ENCODE measurements at regions not wholly inside any gene's neighbourhood (a gene's known extent, or its start where the extent isn't known, plus 50 kb on each side); places are given as distances from the start of the nearest gene placed in this dataset.
"Not testable (repeated sequence)": the region's sequence is repeated elsewhere in the genome, so short reads cannot be mapped to it uniquely, and the experiment has no call there.

GRCh38 chr10:128191847-128192246 lies 65.6 kb upstream of the MKI67 start:
- Histone ChIP-seq H3K9me2 (ENCODE audit: insufficient read depth) (no peaks in the 10 kb centered on the region), H3K79me2 (ENCODE audit: insufficient read depth, low read length) (no peaks in the 10 kb centered on the region), H3K27me3 (ENCODE audit: insufficient read depth, low read length) (peaks cover 29% of the 10 kb centered on the region), H3K27ac (ENCODE audit: low read depth, low read length) (no peak overlapping the region), H4K20me1 (ENCODE audit: insufficient read depth) (no peaks in the 10 kb centered on the region), H3K4me1 (ENCODE audit: control insufficient read depth in 1 of 2, insufficient read depth in 2 of 2, low read length in 2 of 2) (no peaks in the 10 kb centered on the region), H3K9ac (ENCODE audit: low read length) (no peak overlapping the region), H2AFZ (ENCODE audit: low read depth, low read length, poor library complexity, severe bottlenecking) (no peak overlapping the region), H3K4me2 (ENCODE audit: low read length) (no peak overlapping the region), H3K9me3 (ENCODE audit: control insufficient read depth in 1 of 2, insufficient read depth in 1 of 2, low read depth in 1 of 2, low read length in 2 of 2) (no peaks in the 10 kb centered on the region), H3K36me3 (ENCODE audit: control insufficient read depth in 1 of 2, insufficient read depth in 2 of 2, low read length in 2 of 2) (no peaks in the 10 kb centered on the region), H3K4me3 (replicated peaks in 1 of 2; ENCODE audit: low read depth in 1 of 2, low read length in 2 of 2) (no peak overlapping the region)
- intact Hi-C loops (cut with micrococcal nuclease), result no loop called here
- POLR2A ChIA-PET, result no interaction called here
- no peak for TF ChIP-seq ATF3 (IDR thresholded peaks at IDR 0.05)
- TF ChIP-seq EZH2 (IDR thresholded peaks at IDR 0.05), result no peak
- no peak for TF ChIP-seq FOSL1 (IDR thresholded peaks at IDR 0.05; ENCODE audit: low read depth)
- no peak for TF ChIP-seq CEBPB (IDR thresholded peaks at IDR 0.05; ENCODE audit: low read depth)
- TF ChIP-seq MAX (IDR thresholded peaks at IDR 0.05), result no peak
- TF ChIP-seq SIN3A (IDR thresholded peaks at IDR 0.05; ENCODE audit: low read depth), result no peak
- no peak for DNase-seq (ENCODE audit: low read depth, low spot score)
- no TSS peak for BruUV-seq (replicated peaks)
- CTCF ChIA-PET, result interaction anchor here (1.1 kb wide), 1 partner anchor 13 kb away, joined by 3 read pairs; no protein-coding TSS in a partner anchor
- no peak for ATAC-seq
- RAD21 ChIA-PET (ENCODE audit: low non-redundant PET in 1 of 2, low total read pairs in 2 of 2, uncharacterized antibody in 2 of 2, unreplicated experiment in 2 of 2), result no interaction called here

GRCh38 chr10:128201826-128202225 lies 75.6 kb upstream of the MKI67 start:
- H3K4me1 ChIP-seq (ENCODE audit: control insufficient read depth in 1 of 2, insufficient read depth in 2 of 2, low read length in 2 of 2); RAD21 ChIA-PET (ENCODE audit: low non-redundant PET in 1 of 2, low total read pairs in 2 of 2, uncharacterized antibody in 2 of 2, unreplicated experiment in 2 of 2); H2AFZ ChIP-seq (ENCODE audit: low read depth, low read length, poor library complexity, severe bottlenecking); BruUV-seq (replicated peaks); H3K9me2 ChIP-seq (ENCODE audit: insufficient read depth); ATAC-seq; H3K9me3 ChIP-seq (ENCODE audit: control insufficient read depth in 1 of 2, insufficient read depth in 1 of 2, low read depth in 1 of 2, low read length in 2 of 2); H3K36me3 ChIP-seq (ENCODE audit: control insufficient read depth in 1 of 2, insufficient read depth in 2 of 2, low read length in 2 of 2); H3K27ac ChIP-seq (ENCODE audit: low read depth, low read length); H3K9ac ChIP-seq (ENCODE audit: low read length); CTCF ChIA-PET; DNase-seq (ENCODE audit: low read depth, low spot score); intact Hi-C loops (cut with micrococcal nuclease); POLR2A ChIA-PET; H4K20me1 ChIP-seq (ENCODE audit: insufficient read depth); H3K4me2 ChIP-seq (ENCODE audit: low read length); H3K79me2 ChIP-seq (ENCODE audit: insufficient read depth, low read length); H3K4me3 ChIP-seq (replicated peaks in 1 of 2; ENCODE audit: low read depth in 1 of 2, low read length in 2 of 2): not testable (repeated sequence)
- H3K27me3 ChIP-seq (ENCODE audit: insufficient read depth, low read length), result peaks cover 13% of the 10 kb centered on the region; the same call in 1 of the 2 replicates
